ENCODE measurements at regions not wholly inside any gene's neighbourhood (a gene's known extent, or its start where the extent isn't known, plus 50 kb on each side); places are given as distances from the start of the nearest gene placed in this dataset.
"Not testable (repeated sequence)": the region's sequence is repeated elsewhere in the genome, so short reads cannot be mapped to it uniquely, and the experiment has no call there.

DNA sequence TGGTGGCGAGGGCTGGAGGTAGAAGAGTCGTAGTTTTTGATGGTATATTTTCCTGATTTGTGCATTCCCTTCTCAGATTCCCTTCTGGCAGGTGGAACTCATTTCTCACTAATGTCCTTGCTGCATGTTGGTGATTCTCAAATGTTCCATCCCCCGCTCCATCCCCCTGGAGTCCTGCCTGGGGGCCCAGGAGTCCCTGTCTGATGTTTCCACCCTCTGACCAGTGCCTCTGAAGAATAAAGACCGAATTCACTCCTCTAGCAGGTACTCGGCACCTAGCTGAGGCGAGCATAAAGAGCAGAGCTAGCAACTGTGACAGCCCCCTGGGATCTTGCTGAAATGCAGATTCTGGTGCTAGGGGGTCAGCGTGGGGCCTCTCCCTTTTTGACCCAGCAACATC, 301.8 kb downstream of the BCL2L11 start:
- TF ChIP-seq, protein P1, sequence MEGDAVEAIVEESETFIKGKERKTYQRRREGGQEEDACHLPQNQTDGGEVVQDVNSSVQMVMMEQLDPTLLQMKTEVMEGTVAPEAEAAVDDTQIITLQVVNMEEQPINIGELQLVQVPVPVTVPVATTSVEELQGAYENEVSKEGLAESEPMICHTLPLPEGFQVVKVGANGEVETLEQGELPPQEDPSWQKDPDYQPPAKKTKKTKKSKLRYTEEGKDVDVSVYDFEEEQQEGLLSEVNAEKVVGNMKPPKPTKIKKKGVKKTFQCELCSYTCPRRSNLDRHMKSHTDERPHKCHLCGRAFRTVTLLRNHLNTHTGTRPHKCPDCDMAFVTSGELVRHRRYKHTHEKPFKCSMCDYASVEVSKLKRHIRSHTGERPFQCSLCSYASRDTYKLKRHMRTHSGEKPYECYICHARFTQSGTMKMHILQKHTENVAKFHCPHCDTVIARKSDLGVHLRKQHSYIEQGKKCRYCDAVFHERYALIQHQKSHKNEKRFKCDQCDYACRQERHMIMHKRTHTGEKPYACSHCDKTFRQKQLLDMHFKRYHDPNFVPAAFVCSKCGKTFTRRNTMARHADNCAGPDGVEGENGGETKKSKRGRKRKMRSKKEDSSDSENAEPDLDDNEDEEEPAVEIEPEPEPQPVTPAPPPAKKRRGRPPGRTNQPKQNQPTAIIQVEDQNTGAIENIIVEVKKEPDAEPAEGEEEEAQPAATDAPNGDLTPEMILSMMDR (conservative IDR thresholded peaks at IDR 0.05; ENCODE audit: low read length): not testable (repeated sequence)
- not testable (repeated sequence) for TF ChIP-seq EZH2phosphoT487 (IDR thresholded peaks at IDR 0.05; ENCODE audit: borderline replicate concordance)
